NCI-H82 treated with DMSO at 0.1 percent for 48 hours (cell line): ENCODE measurements at regions not wholly inside any gene's neighbourhood (a gene's known extent, or its start where the extent isn't known, plus 50 kb on each side); places are given as distances from the start of the nearest gene placed in this dataset.

Source experiments
- DNase-seq: peaks from one replicate; lab custom pipeline; 2025; ENCODE audit not compliant: unreplicated experiment; lab: John Stamatoyannopoulos, UW

- DNase-seq = no peak
These were observed 862.3 kb upstream of the PRMT6 start for GRCh38 chr1:106194206-106194605.

- DNase-seq = no peak
These were observed 855.8 kb upstream of the PRMT6 start for GRCh38 chr1:106200711-106201110.

- no peak for DNase-seq
These were observed 849.3 kb upstream of the PRMT6 start for GRCh38 chr1:106207185-106207584.

- DNase-seq = no peak
These were observed 838.7 kb upstream of the PRMT6 start for GRCh38 chr1:106217765-106218164.

GRCh38 chr1:106222403-106222802 lies 834.1 kb upstream of the PRMT6 start:
- DNase-seq = no peak

GRCh38 chr1:106223213-106223612 lies 833.3 kb upstream of the PRMT6 start:
- no peak for DNase-seq

GRCh38 chr1:106224426-106224825 lies 832.0 kb upstream of the PRMT6 start:
- DNase-seq = no peak

- DNase-seq = no peak
These were observed 831.1 kb upstream of the PRMT6 start for GRCh38 chr1:106225403-106225802.

GRCh38 chr1:106226550-106226949 lies 829.9 kb upstream of the PRMT6 start:
- DNase-seq = no peak

- DNase-seq = no peak
These were observed 824.3 kb upstream of the PRMT6 start for GRCh38 chr1:106232128-106232527.

- no peak for DNase-seq
These were observed 823.0 kb upstream of the PRMT6 start for GRCh38 chr1:106233511-106233910.

GRCh38 chr1:106249365-106249764 lies 807.1 kb upstream of the PRMT6 start:
- DNase-seq = no peak

- no peak for DNase-seq
These were observed 806.7 kb upstream of the PRMT6 start for GRCh38 chr1:106249810-106250209.

- DNase-seq = no peak
These were observed 801.7 kb upstream of the PRMT6 start for GRCh38 chr1:106254748-106255147.

GRCh38 chr1:106266786-106267185 lies 789.7 kb upstream of the PRMT6 start:
- DNase-seq = no peak

- no peak for DNase-seq
These were observed 788.4 kb upstream of the PRMT6 start for GRCh38 chr1:106268070-106268469.

- no peak for DNase-seq
These were observed 779.6 kb upstream of the PRMT6 start for GRCh38 chr1:106276871-106277270.

GRCh38 chr1:106277786-106278185 lies 778.7 kb upstream of the PRMT6 start:
- peak; percentile 85 for DNase-seq

GRCh38 chr1:106278716-106279115 lies 777.8 kb upstream of the PRMT6 start:
- DNase-seq = no peak

- no peak for DNase-seq
These were observed 767.1 kb upstream of the PRMT6 start for GRCh38 chr1:106289265-106289928.

- DNase-seq = no peak
These were observed 765.5 kb upstream of the PRMT6 start for GRCh38 chr1:106290805-106291501.

GRCh38 chr1:106292130-106292529 lies 764.3 kb upstream of the PRMT6 start:
- DNase-seq = no peak

- no peak for DNase-seq
These were observed 760.0 kb upstream of the PRMT6 start for GRCh38 chr1:106296431-106296830.
